ENCODE measurements at regions not wholly inside any gene's neighbourhood (a gene's known extent, or its start where the extent isn't known, plus 50 kb on each side); places are given as distances from the start of the nearest gene placed in this dataset.

DNA sequence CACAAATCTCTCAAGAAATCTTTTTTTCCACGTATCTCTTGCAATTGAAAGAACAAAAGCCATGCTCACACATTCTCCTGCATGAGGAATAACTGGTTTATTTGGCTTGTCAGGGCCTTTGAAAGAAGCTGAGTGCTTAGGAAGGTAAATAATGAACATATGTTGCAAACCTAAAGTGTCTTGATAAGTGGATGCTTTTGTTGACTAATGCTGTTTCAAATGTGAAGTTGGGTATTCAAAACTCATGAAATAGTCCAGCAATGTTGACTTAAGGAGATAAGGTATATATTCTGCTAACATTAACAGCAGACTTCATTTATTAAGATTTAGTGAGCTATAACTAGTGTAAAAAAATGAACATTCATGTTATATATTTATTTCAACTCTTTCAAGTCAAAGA, 1792.7 kb upstream of the MIR17HG start:
- DNase-seq (ENCODE audit: insufficient read length, low spot score) = no peak
- FAIRE-seq = no peak
- TF ChIP-seq, protein P1, sequence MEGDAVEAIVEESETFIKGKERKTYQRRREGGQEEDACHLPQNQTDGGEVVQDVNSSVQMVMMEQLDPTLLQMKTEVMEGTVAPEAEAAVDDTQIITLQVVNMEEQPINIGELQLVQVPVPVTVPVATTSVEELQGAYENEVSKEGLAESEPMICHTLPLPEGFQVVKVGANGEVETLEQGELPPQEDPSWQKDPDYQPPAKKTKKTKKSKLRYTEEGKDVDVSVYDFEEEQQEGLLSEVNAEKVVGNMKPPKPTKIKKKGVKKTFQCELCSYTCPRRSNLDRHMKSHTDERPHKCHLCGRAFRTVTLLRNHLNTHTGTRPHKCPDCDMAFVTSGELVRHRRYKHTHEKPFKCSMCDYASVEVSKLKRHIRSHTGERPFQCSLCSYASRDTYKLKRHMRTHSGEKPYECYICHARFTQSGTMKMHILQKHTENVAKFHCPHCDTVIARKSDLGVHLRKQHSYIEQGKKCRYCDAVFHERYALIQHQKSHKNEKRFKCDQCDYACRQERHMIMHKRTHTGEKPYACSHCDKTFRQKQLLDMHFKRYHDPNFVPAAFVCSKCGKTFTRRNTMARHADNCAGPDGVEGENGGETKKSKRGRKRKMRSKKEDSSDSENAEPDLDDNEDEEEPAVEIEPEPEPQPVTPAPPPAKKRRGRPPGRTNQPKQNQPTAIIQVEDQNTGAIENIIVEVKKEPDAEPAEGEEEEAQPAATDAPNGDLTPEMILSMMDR (IDR thresholded peaks at IDR 0.05; ENCODE audit: insufficient read depth, missing control alignments) = no peak

DNA sequence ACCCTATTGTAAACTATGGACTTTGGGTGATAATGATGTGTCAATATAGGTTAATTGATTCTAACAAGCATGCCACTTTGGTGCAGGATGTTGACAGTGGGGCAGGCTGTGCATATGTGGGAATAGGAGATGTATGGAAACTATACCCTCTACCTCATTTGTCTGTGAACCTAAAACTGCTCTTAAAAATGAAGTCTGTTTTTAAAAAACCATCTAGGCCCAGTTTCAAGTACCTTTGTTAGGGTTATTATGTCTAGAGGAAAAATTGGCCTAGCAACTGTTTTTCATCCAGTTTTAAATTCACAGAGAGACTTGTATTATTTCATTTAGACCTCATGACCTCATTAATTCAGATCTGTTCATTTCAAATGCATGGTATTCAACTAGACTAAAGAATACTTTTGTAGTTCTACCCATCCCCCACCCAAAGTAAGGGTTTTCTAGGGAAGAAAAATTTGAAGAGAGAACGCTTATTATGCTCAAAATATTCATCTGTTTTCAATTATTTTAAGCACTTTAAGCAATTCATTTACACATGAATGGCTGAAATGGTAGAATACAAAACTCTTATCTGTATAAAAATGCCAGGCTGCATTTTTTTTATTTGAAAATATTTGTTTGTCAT, 1781.9 kb upstream of the MIR17HG start:
- TF ChIP-seq, protein P1 (IDR thresholded peaks at IDR 0.05; ENCODE audit: insufficient read depth, missing control alignments) = no peak
- DNase-seq (ENCODE audit: insufficient read length, low spot score) (no peak), FAIRE-seq (no peak)

- TF ChIP-seq, protein P1 (IDR thresholded peaks at IDR 0.05; ENCODE audit: insufficient read depth, missing control alignments) = no peak
- FAIRE-seq (no peak), DNase-seq (ENCODE audit: insufficient read length, low spot score) (no peak)
These were observed 1780.5 kb upstream of the MIR17HG start for GRCh38 chr13:89567025-89567424.

DNA sequence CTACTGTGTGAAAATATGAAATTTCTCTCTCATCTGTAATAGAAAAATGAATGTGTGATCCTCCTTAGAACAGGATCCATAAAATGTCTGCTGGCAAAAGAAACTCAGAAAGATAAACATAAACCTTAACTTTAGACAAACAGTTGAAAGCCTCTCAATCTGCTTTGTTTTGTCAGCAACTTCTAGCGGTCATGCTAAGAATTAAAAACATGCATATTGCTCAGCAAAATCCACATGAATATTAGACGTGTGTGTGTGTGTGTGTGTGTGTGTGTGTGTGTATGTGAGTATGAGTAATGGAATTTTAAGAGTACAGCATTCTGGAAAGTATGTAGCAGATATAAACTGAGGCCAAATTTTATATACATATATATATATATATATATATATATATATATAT, 1779.2 kb upstream of the MIR17HG start:
- FAIRE-seq = no peak
- DNase-seq (ENCODE audit: insufficient read length, low spot score) = no peak
- TF ChIP-seq, protein P1 (IDR thresholded peaks at IDR 0.05; ENCODE audit: insufficient read depth, missing control alignments) = no peak

- FAIRE-seq (peak; percentile 63), DNase-seq (ENCODE audit: insufficient read length, low spot score) (no peak)
- TF ChIP-seq, protein P1 (IDR thresholded peaks at IDR 0.05; ENCODE audit: insufficient read depth, missing control alignments) = no peak
These were observed 1778.7 kb upstream of the MIR17HG start for GRCh38 chr13:89568746-89569145.

- DNase-seq (ENCODE audit: insufficient read length, low spot score) = no peak
These were observed 1775.8 kb upstream of the MIR17HG start for GRCh38 chr13:89571676-89572075.

GRCh38 chr13:89574077-89574476, 1773.4 kb upstream of the MIR17HG start:
- DNase-seq (ENCODE audit: insufficient read length, low spot score) (no peak), FAIRE-seq (no peak)

More at GRCh38 chr13:89571676-89572075, 1775.8 kb upstream of the MIR17HG start:
- TF ChIP-seq, protein P1 (IDR thresholded peaks at IDR 0.05; ENCODE audit: insufficient read depth, missing control alignments) = no peak
- no peak for FAIRE-seq

More at GRCh38 chr13:89574077-89574476, 1773.4 kb upstream of the MIR17HG start:
- TF ChIP-seq, protein P1 (IDR thresholded peaks at IDR 0.05; ENCODE audit: insufficient read depth, missing control alignments) = no peak
